GM21786 (cell line): ENCODE measurements at regions not wholly inside any gene's neighbourhood (a gene's known extent, or its start where the extent isn't known, plus 50 kb on each side); places are given as distances from the start of the nearest gene placed in this dataset.
"Not testable (repeated sequence)": the region's sequence is repeated elsewhere in the genome, so short reads cannot be mapped to it uniquely, and the experiment has no call there.

ENCODE experiments used
- ATAC-seq: cut with Tn5 transposase; IDR thresholded peaks from one replicate; pipeline ENCODE4 v1.9.1; 2021; ENCODE audit not compliant: unreplicated experiment

- no peak for ATAC-seq
Observed at GRCh38 chrX:82528525-82528924, 979.6 kb upstream of the POU3F4 start.

- no peak for ATAC-seq
Observed at GRCh38 chrX:82534086-82534597, 973.9 kb upstream of the POU3F4 start.

- ATAC-seq: not testable (repeated sequence)
Observed at GRCh38 chrX:82537205-82537604, 970.9 kb upstream of the POU3F4 start.

GRCh38 chrX:82541822-82542221 is 966.3 kb upstream of the POU3F4 start:
- no peak for ATAC-seq

- not testable (repeated sequence) for ATAC-seq
Observed at GRCh38 chrX:82552201-82552600, 955.9 kb upstream of the POU3F4 start.

- no peak for ATAC-seq
Observed at GRCh38 chrX:82556588-82556987, 951.5 kb upstream of the POU3F4 start.

- ATAC-seq: no peak
Observed at GRCh38 chrX:82585868-82586267, 922.2 kb upstream of the POU3F4 start.

GRCh38 chrX:82589410-82589809 is 918.7 kb upstream of the POU3F4 start:
- ATAC-seq: no peak

- ATAC-seq: no peak
Observed at GRCh38 chrX:82591421-82591820, 916.7 kb upstream of the POU3F4 start.

GRCh38 chrX:82626978-82627377 is 881.1 kb upstream of the POU3F4 start:
- ATAC-seq: no peak

- no peak for ATAC-seq
Observed at GRCh38 chrX:82627568-82627967, 880.5 kb upstream of the POU3F4 start.

GRCh38 chrX:82648062-82648461 is 860.0 kb upstream of the POU3F4 start:
- no peak for ATAC-seq

GRCh38 chrX:82649645-82650044 is 858.4 kb upstream of the POU3F4 start:
- ATAC-seq: no peak

GRCh38 chrX:82658492-82658891 is 849.6 kb upstream of the POU3F4 start:
- no peak for ATAC-seq

GRCh38 chrX:82666355-82666754 is 841.7 kb upstream of the POU3F4 start:
- no peak for ATAC-seq

GRCh38 chrX:82675104-82675503 is 833.0 kb upstream of the POU3F4 start:
- no peak for ATAC-seq

- ATAC-seq: no peak
Observed at GRCh38 chrX:82676386-82676785, 831.7 kb upstream of the POU3F4 start.

- ATAC-seq: no peak
Observed at GRCh38 chrX:82677286-82677685, 830.8 kb upstream of the POU3F4 start.

GRCh38 chrX:82692991-82693390 is 815.1 kb upstream of the POU3F4 start:
- no peak for ATAC-seq

GRCh38 chrX:82695066-82695465 is 813.0 kb upstream of the POU3F4 start:
- no peak for ATAC-seq

GRCh38 chrX:82703551-82703950 is 804.5 kb upstream of the POU3F4 start:
- no peak for ATAC-seq

- no peak for ATAC-seq
Observed at GRCh38 chrX:82711457-82711856, 796.6 kb upstream of the POU3F4 start.

- ATAC-seq: no peak
Observed at GRCh38 chrX:82721891-82722290, 786.2 kb upstream of the POU3F4 start.

- no peak for ATAC-seq
Observed at GRCh38 chrX:82723806-82724205, 784.3 kb upstream of the POU3F4 start.
